Breast epithelium (tissue), 4 donors: ENCODE measurements at regions not wholly inside any gene's neighbourhood (a gene's known extent, or its start where the extent isn't known, plus 50 kb on each side); places are given as distances from the start of the nearest gene placed in this dataset.

Experiments used
- DNase-seq, 2 donors: peaks; one replicate each; pipeline ENCODE4 v3.0.0-alpha.2; 2019; ENCODE audit warnings: low spot score in 2 of 2
- H3K27ac ChIP-seq, 2 donors: fragments of 200-600 bp; sonication (generic) in 1 of 2; one replicate each; pipeline ENCODE4 v1.5.1; 2016 to 2019; ENCODE audit warnings: mild to moderate bottlenecking in 1 of 2
- H3K27me3 ChIP-seq, 2 donors: fragments of 200-600 bp; sonication (generic) in 1 of 2; one replicate each; pipeline versions ENCODE4 v1.5.1 to v1.6.0; 2017 to 2019; ENCODE audit warnings: control low read depth in 1 of 2, mild to moderate bottlenecking in 1 of 2
- H3K36me3 ChIP-seq: fragments of 200-600 bp; one replicate; pipeline ENCODE4 v1.5.1; 2019
- H3K4me1 ChIP-seq, 2 donors: fragments of 200-600 bp; sonication (generic); one replicate each; pipeline ENCODE4 v1.5.1; 2016 to 2019; ENCODE audit warnings: control low read depth in 1 of 2
- H3K4me3 ChIP-seq, 3 donors: fragments of 200-600 bp; sonication (generic); 1 replicate in 2 of 3; 2 replicates in 1 of 3; pipeline ENCODE4 v1.5.1; 2016 to 2019; ENCODE audit warnings: mild to moderate bottlenecking in 3 of 3, moderate library complexity in 2 of 3
- H3K9me3 ChIP-seq, 2 donors: fragments of 200-600 bp; sonication (generic) in 1 of 2; one replicate each; pipeline ENCODE4 v1.5.1; 2016 to 2019; ENCODE audit warnings: control low read depth in 1 of 2
- POLR2A ChIP-seq: fragments of 450-650 bp; IDR thresholded peaks from one replicate; pipeline ENCODE4 v1.6.1; 2016; ENCODE audit warnings: antibody characterized with exemption, mild to moderate bottlenecking, moderate library complexity
- POLR2AphosphoS5 ChIP-seq, 3 donors: sonication (generic); formaldehyde crosslinking; IDR thresholded peaks; one replicate each; pipeline ENCODE4 v1.6.1; 2017; ENCODE audit warnings: antibody characterized with exemption in 3 of 3
- intact Hi-C: fragments of 100-400 bp; cut with DNase I; formaldehyde crosslinking; loops from one replicate; pipeline ENCODE4 v1.15.1; 2023; ENCODE audit warnings: low total_unique reads
- TF ChIP-seq, protein P1 (sequence below), 3 donors: fragments of 450-650 bp; IDR thresholded peaks; one replicate each; pipeline ENCODE4 v1.5.1; 2016 to 2017; ENCODE audit warnings: antibody characterized with exemption in 3 of 3, mild to moderate bottlenecking in 3 of 3, moderate library complexity in 3 of 3

DNA sequence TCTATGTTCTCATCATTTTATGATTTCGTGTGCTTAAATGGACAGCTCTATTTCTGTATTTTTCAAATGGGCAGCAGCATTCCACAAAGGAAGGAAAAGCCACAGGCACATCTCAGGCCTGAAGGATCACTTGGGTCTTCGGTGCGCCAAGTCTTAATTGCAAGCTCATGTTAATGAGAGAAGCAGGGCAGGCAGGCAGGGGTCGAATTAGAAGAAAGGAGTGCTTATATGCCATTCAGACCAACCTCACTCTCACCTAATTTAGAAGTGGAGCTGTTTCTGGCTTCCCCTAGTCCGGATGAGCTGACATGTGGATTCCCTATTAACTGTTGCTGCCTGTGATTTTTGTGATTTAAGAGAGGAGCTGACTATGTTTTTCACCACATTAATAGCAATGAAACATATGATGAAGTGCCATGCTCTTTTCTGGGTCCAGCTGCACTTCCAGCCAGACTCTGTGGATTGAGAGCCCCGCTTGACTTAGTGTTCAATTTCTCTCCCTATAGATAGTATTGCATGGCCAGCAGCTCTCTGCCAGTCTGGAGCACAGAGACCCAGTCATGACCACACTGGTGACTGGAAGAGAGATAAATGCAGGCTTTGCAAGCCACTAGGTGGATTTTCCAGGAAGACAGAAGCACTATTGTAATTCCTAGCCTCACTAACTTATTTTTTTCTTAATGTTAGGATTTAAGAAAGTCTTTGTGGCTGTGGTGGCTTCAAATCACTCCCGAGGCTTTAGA lies 373.9 kb upstream of the FAT3 start:
- Histone ChIP-seq H3K27ac (no peak overlapping the region), H3K9me3 (no peaks in the 10 kb centered on the region), H3K27me3 (no peaks in the 10 kb centered on the region), H3K36me3 (no peaks in the 10 kb centered on the region), H3K4me3 (no peak overlapping the region), H3K4me1 (no peaks in the 10 kb centered on the region)
- intact Hi-C loops, result no loop called here
- no peak for DNase-seq
- TF ChIP-seq POLR2A (no peak), POLR2AphosphoS5 (IDR thresholded peaks at IDR 0.05) (no peak)

DNA sequence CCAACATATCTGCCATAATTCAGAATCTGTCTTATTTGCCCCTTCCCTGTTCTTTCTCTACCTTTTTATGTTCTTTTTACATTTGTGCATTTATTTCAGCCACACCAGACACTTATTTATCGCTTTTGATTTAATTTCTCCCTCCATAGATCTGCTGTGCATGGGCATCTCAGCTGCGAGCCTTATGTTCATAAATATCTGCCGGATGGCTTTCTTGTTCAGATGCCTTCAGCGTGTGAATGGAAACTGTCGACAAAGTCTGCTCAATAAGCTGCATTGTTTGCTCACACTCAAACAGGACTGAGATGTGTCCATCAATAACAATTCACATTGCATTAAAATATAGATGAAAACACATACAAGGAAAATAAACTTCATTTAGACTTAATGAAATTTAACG lies 374.6 kb upstream of the FAT3 start:
- H3K4me1 ChIP-seq, result no peaks in the 10 kb centered on the region
- H3K36me3 ChIP-seq, result no peaks in the 10 kb centered on the region
- intact Hi-C loops, result no loop called here
- H3K9me3 ChIP-seq, result no peaks in the 10 kb centered on the region
- H3K27ac ChIP-seq, result no peak overlapping the region
- H3K4me3 ChIP-seq, result no peak overlapping the region
- no peak for TF ChIP-seq POLR2A
- no peak for TF ChIP-seq POLR2AphosphoS5 (IDR thresholded peaks at IDR 0.05)
- TF ChIP-seq, protein P1, sequence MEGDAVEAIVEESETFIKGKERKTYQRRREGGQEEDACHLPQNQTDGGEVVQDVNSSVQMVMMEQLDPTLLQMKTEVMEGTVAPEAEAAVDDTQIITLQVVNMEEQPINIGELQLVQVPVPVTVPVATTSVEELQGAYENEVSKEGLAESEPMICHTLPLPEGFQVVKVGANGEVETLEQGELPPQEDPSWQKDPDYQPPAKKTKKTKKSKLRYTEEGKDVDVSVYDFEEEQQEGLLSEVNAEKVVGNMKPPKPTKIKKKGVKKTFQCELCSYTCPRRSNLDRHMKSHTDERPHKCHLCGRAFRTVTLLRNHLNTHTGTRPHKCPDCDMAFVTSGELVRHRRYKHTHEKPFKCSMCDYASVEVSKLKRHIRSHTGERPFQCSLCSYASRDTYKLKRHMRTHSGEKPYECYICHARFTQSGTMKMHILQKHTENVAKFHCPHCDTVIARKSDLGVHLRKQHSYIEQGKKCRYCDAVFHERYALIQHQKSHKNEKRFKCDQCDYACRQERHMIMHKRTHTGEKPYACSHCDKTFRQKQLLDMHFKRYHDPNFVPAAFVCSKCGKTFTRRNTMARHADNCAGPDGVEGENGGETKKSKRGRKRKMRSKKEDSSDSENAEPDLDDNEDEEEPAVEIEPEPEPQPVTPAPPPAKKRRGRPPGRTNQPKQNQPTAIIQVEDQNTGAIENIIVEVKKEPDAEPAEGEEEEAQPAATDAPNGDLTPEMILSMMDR (IDR thresholded peaks at IDR 0.05), result no peak
- DNase-seq, result no peak
- H3K27me3 ChIP-seq, result no peaks in the 10 kb centered on the region

DNA sequence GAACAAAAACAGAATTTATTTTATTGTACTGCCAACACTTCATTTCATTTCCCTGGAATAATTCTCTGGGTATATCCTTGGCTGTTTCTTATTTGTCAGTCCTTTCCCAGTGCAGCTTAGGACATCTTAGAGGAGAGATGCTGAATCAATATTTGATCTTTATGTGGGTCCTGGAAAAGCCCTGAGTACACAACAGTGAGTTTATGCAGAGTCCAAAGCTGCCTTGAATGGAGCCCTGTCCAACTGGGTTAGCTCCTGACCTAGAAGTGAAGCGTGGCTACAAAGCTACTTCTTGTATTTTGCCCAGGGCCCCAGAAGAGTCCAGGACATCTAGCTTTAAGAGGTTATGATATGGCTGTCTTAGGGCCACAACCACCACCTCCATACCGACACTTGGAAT lies 378.0 kb upstream of the FAT3 start:
- Histone ChIP-seq H3K27me3 (no peaks in the 10 kb centered on the region), H3K4me1 (no peaks in the 10 kb centered on the region), H3K36me3 (no peaks in the 10 kb centered on the region), H3K4me3 (no peak overlapping the region), H3K9me3 (no peaks in the 10 kb centered on the region), H3K27ac (no peak overlapping the region)
- TF ChIP-seq POLR2AphosphoS5 (IDR thresholded peaks at IDR 0.05), result no peak
- TF ChIP-seq POLR2A, result no peak
- TF ChIP-seq, protein P1 (IDR thresholded peaks at IDR 0.05), result no peak
- intact Hi-C loops, result no loop called here
- DNase-seq, result no peak

DNA sequence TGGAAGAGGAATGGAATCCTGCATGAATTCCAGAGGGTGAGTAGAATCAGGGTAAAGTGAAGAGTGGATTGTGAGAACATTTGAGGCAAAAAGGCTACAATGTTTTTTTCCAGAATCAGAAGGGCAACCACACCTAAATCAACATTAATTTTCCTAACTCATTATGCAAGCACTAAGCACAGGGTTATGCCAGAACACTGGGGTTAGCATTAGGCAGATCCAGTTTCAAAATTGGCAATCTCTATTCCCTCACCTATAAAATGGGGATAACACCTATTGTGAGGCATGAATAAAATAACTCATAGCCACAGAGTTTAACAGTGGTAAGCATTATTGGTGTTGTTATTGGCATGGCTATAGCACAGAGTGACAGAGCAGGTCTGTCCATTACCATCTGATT lies 378.6 kb upstream of the FAT3 start:
- no peak overlapping the region for H3K4me3 ChIP-seq
- H3K4me1 ChIP-seq, result no peaks in the 10 kb centered on the region
- TF ChIP-seq POLR2A (no peak), POLR2AphosphoS5 (IDR thresholded peaks at IDR 0.05) (no peak)
- TF ChIP-seq, protein P1 (IDR thresholded peaks at IDR 0.05), result no peak
- intact Hi-C loops, result no loop called here
- no peaks in the 10 kb centered on the region for H3K9me3 ChIP-seq
- DNase-seq, result no peak
- H3K27me3 ChIP-seq, result no peaks in the 10 kb centered on the region
- no peaks in the 10 kb centered on the region for H3K36me3 ChIP-seq
- no peak overlapping the region for H3K27ac ChIP-seq

DNA sequence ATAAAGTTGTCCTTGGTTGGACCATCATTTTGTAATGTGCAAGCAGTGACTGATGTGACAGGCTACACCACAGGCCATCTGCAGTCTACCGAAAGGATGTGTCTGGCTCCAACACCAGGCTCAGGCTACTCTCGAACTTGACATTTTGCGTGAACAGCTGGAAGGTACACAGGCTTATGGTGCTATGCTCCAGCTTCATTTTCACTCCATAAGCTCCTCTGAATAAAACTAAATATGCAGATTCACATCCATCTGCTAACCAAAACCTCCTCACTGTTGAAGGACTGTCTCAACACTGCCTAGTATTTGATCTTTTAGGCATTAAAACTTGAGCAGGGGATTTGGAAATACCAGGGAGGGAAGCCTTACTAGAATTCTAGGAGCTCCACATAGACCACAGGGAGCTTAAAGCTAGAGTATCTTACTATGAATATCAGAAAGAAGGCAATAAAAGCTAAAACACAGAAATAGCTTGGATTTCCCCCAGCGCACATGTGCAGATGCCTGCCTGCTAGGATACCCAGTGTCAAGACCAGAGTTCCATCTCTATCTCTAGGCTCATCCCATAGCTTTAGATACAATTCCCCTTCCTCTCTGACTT lies 383.9 kb upstream of the FAT3 start:
- intact Hi-C loops, result no loop called here
- Histone ChIP-seq H3K9me3 (no peaks in the 10 kb centered on the region), H3K4me1 (no peaks in the 10 kb centered on the region), H3K4me3 (no peak overlapping the region), H3K27me3 (no peaks in the 10 kb centered on the region), H3K36me3 (no peaks in the 10 kb centered on the region), H3K27ac (no peak overlapping the region)
- DNase-seq, result no peak
- TF ChIP-seq POLR2AphosphoS5 (IDR thresholded peaks at IDR 0.05) (no peak), POLR2A (no peak)
- TF ChIP-seq, protein P1 (IDR thresholded peaks at IDR 0.05), result no peak
